Panc1 (cell line): ENCODE measurements at regions not wholly inside any gene's neighbourhood (a gene's known extent, or its start where the extent isn't known, plus 50 kb on each side); places are given as distances from the start of the nearest gene placed in this dataset.

ENCODE experiments used
- ATAC-seq: fragments of 200-7000 bp; cut with Tn5 transposase; 2 replicates; pipeline ENCODE4 v1.9.1; 2020; ENCODE audit warnings: mild to moderate bottlenecking, moderate library complexity
- BruUV-seq: library from RNA; stranded (reverse); fragments of 400-500 nt; replicated peaks from 2 replicates; lab custom pipeline; 2021; lab: Mats Ljungman, UMichigan
- CTCF ChIA-PET: fragments of 300-600 bp; sonication (Branson Sonifier 250); formaldehyde crosslinking; loops from one replicate; lab custom pipeline; 2022; ENCODE audit warnings: antibody characterized with exemption; lab: Charles Lee
- POLR2A ChIA-PET: fragments of 300-600 bp; sonication (Branson Sonifier 250); formaldehyde crosslinking; loops from one replicate; lab custom pipeline; 2022; ENCODE audit warnings: antibody characterized with exemption; lab: Charles Lee
- DNase-seq: peaks from one replicate; pipeline ENCODE4 v3.0.0-alpha.2; 2010; ENCODE audit warnings: low read depth, low spot score
- H3K27ac ChIP-seq: 2 replicates; pipeline ENCODE4 v1.5.1; 2011; ENCODE audit warnings: mild to moderate bottlenecking, low read length, inconsistent platforms
- H3K27me3 ChIP-seq: fragments of 200-500 bp; sonication (Bioruptor generic); 2 replicates; pipeline ENCODE4 v1.6.0; 2014; ENCODE audit warnings: low read length, inconsistent platforms; ENCODE audit not compliant: control insufficient read depth, insufficient read depth
- H3K36me3 ChIP-seq: fragments of 200-500 bp; sonication (Bioruptor generic); 2 replicates; pipeline ENCODE4 v1.5.1; 2014; ENCODE audit warnings: inconsistent platforms, mild to moderate bottlenecking, low read length, moderate library complexity; ENCODE audit not compliant: control insufficient read depth, insufficient read depth
- H3K4me1 ChIP-seq: 2 replicates; pipeline ENCODE4 v1.5.1; 2011; ENCODE audit warnings: inconsistent platforms, mild to moderate bottlenecking, low read length, moderate library complexity; ENCODE audit not compliant: control insufficient read depth, insufficient read depth
- H3K4me3 ChIP-seq, 2 experiments: 2 replicates each; pipeline ENCODE4 v1.5.1; 2011 to 2012; ENCODE audit warnings: low read depth in 2 of 2, low read length in 2 of 2, mild to moderate bottlenecking in 2 of 2, inconsistent platforms in 1 of 2, moderate library complexity in 1 of 2
- H3K9me3 ChIP-seq: fragments of 200-500 bp; sonication (Bioruptor generic); 2 replicates; pipeline ENCODE4 v1.5.1; 2014; ENCODE audit warnings: low read depth, mild to moderate bottlenecking, inconsistent platforms, low read length, moderate library complexity; ENCODE audit not compliant: control insufficient read depth, insufficient read depth
- POLR2AphosphoS5 ChIP-seq: IDR thresholded peaks from 2 replicates; pipeline ENCODE4 v1.6.1; 2012; ENCODE audit warnings: mild to moderate bottlenecking, low read depth, low read length, moderate library complexity
- SIN3A ChIP-seq: IDR thresholded peaks from 2 replicates; pipeline ENCODE4 v1.6.1; 2012; ENCODE audit warnings: low read depth, mild to moderate bottlenecking, low read length, moderate library complexity, borderline replicate concordance; ENCODE audit not compliant: insufficient read depth
- TCF7L2 ChIP-seq: IDR thresholded peaks from 2 replicates; pipeline ENCODE4 v1.6.1; 2011; ENCODE audit warnings: mild to moderate bottlenecking, low read depth, low read length, inconsistent platforms
- in situ Hi-C: cut with HindIII; loops from 2 replicates; pipeline ENCODE4 v1.10.0; 2016; ENCODE audit warnings: low sequenced_read_pairs, low pct_unique_long_range_greater_than_20kb
- intact Hi-C: fragments of 100-400 bp; cut with micrococcal nuclease; formaldehyde crosslinking; loops from one replicate; pipeline ENCODE4 v1.10.0; 2022; ENCODE audit not compliant: unreplicated experiment
- TF ChIP-seq, protein P1 (sequence below): fragments of 450-650 bp; IDR thresholded peaks from 2 replicates; pipeline ENCODE4 v1.5.1; 2017; ENCODE audit warnings: mild to moderate bottlenecking
- TF ChIP-seq, protein P2 (sequence below), 2 experiments: IDR thresholded peaks; 2 replicates each; pipeline ENCODE4 v1.6.1; 2011 to 2012; ENCODE audit warnings: low read depth in 2 of 2, control low read depth in 1 of 2, low read length in 1 of 2, mild to moderate bottlenecking in 1 of 2, moderate library complexity in 1 of 2; ENCODE audit not compliant: insufficient read depth in 1 of 2

DNA sequence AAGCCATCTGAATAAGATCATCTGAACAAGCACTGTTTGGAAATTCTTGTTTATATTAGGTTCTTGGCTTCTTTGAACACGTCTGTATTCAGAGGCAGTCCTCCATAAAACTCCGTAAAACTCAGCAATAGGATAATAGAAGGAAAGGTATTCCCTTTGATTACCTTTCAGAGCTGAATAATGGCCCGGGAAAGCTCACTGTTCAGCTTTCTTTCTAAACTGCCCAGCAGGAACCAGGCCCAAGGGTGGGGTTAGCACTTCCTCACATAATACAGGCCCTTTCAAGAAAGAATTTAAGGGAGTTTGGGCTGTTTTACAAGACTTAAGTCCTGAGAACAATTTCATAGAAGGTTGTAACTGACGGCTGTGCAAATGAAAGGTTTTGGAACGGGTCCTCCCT, 72.2 kb upstream of the PHLPP1 start:
- POLR2A ChIA-PET: no interaction called here
- intact Hi-C loops: no loop called here
- Histone ChIP-seq H3K27ac (no peak overlapping the region), H3K4me3 (no peak overlapping the region), H3K4me1 (no peaks in the 10 kb centered on the region), H3K36me3 (no peaks in the 10 kb centered on the region), H3K27me3 (no peaks in the 10 kb centered on the region), H3K9me3 (no peaks in the 10 kb centered on the region)
- no TSS peak for BruUV-seq
- TF ChIP-seq TCF7L2 (no peak), SIN3A (no peak), POLR2AphosphoS5 (no peak)
- TF ChIP-seq, protein P1, sequence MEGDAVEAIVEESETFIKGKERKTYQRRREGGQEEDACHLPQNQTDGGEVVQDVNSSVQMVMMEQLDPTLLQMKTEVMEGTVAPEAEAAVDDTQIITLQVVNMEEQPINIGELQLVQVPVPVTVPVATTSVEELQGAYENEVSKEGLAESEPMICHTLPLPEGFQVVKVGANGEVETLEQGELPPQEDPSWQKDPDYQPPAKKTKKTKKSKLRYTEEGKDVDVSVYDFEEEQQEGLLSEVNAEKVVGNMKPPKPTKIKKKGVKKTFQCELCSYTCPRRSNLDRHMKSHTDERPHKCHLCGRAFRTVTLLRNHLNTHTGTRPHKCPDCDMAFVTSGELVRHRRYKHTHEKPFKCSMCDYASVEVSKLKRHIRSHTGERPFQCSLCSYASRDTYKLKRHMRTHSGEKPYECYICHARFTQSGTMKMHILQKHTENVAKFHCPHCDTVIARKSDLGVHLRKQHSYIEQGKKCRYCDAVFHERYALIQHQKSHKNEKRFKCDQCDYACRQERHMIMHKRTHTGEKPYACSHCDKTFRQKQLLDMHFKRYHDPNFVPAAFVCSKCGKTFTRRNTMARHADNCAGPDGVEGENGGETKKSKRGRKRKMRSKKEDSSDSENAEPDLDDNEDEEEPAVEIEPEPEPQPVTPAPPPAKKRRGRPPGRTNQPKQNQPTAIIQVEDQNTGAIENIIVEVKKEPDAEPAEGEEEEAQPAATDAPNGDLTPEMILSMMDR: no peak
- TF ChIP-seq, protein P2, sequence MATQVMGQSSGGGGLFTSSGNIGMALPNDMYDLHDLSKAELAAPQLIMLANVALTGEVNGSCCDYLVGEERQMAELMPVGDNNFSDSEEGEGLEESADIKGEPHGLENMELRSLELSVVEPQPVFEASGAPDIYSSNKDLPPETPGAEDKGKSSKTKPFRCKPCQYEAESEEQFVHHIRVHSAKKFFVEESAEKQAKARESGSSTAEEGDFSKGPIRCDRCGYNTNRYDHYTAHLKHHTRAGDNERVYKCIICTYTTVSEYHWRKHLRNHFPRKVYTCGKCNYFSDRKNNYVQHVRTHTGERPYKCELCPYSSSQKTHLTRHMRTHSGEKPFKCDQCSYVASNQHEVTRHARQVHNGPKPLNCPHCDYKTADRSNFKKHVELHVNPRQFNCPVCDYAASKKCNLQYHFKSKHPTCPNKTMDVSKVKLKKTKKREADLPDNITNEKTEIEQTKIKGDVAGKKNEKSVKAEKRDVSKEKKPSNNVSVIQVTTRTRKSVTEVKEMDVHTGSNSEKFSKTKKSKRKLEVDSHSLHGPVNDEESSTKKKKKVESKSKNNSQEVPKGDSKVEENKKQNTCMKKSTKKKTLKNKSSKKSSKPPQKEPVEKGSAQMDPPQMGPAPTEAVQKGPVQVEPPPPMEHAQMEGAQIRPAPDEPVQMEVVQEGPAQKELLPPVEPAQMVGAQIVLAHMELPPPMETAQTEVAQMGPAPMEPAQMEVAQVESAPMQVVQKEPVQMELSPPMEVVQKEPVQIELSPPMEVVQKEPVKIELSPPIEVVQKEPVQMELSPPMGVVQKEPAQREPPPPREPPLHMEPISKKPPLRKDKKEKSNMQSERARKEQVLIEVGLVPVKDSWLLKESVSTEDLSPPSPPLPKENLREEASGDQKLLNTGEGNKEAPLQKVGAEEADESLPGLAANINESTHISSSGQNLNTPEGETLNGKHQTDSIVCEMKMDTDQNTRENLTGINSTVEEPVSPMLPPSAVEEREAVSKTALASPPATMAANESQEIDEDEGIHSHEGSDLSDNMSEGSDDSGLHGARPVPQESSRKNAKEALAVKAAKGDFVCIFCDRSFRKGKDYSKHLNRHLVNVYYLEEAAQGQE (IDR thresholded peaks at IDR 0.05; ENCODE audit: insufficient read depth in 1 of 2, low read depth in 2 of 2, low read length in 1 of 2): no peak
- in situ Hi-C loops: no loop called here
- DNase-seq: no peak
- no peak for ATAC-seq
- CTCF ChIA-PET: no interaction called here

DNA sequence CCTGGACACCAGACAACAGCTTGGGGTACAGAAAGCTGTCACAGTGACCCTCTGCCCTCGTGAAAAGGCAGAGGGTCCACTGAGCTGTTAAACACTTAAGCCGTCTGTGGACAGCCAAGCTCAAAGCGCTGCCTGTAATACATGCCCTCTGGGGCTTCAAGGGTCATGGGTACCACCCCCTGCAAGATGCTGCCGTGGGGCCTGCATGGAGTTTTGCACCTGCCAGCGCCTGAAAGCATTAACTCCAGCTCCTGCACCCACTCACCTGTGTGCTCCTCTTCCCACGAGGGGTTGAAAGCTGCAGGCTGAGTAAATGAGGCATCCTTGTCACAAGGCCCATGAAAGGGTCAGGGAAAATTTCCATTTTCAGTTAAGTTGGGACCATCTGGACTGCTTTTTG, 70.6 kb upstream of the PHLPP1 start:
- Histone ChIP-seq H3K9me3 (no peaks in the 10 kb centered on the region), H3K27me3 (no peaks in the 10 kb centered on the region), H3K36me3 (no peaks in the 10 kb centered on the region), H3K4me3 (no peak overlapping the region), H3K4me1 (no peaks in the 10 kb centered on the region), H3K27ac (no peak overlapping the region)
- intact Hi-C loops: no loop called here
- ChIA-PET CTCF (no interaction called here), POLR2A (no interaction called here)
- BruUV-seq: no TSS peak
- no peak for DNase-seq
- TF ChIP-seq POLR2AphosphoS5 (no peak), TCF7L2 (no peak), SIN3A (no peak)
- TF ChIP-seq, protein P1: no peak
- TF ChIP-seq, protein P2 (IDR thresholded peaks at IDR 0.05; ENCODE audit: insufficient read depth in 1 of 2, low read depth in 2 of 2, low read length in 1 of 2): no peak
- in situ Hi-C loops: no loop called here
- ATAC-seq: no peak
